Stimulated activated CD4-positive, alpha-beta T cell treated with anti-CD3 and anti-CD28 coated beads, Interleukin-1b, Interleukin-23, amount 100 ng/mL, for 1 hour (primary cell): ENCODE measurements at regions not wholly inside any gene's neighbourhood (a gene's known extent, or its start where the extent isn't known, plus 50 kb on each side); places are given as distances from the start of the nearest gene placed in this dataset.

Experiments
- DNase-seq, 2 donors: peaks; one replicate each; pipeline ENCODE4 v3.0.0-alpha.2; 2020; ENCODE audit warnings: low read depth in 2 of 2

- no peak for DNase-seq
Observed at GRCh38 chr17:77266891-77267341, 126.1 kb downstream of the SEC14L1 start.

DNA sequence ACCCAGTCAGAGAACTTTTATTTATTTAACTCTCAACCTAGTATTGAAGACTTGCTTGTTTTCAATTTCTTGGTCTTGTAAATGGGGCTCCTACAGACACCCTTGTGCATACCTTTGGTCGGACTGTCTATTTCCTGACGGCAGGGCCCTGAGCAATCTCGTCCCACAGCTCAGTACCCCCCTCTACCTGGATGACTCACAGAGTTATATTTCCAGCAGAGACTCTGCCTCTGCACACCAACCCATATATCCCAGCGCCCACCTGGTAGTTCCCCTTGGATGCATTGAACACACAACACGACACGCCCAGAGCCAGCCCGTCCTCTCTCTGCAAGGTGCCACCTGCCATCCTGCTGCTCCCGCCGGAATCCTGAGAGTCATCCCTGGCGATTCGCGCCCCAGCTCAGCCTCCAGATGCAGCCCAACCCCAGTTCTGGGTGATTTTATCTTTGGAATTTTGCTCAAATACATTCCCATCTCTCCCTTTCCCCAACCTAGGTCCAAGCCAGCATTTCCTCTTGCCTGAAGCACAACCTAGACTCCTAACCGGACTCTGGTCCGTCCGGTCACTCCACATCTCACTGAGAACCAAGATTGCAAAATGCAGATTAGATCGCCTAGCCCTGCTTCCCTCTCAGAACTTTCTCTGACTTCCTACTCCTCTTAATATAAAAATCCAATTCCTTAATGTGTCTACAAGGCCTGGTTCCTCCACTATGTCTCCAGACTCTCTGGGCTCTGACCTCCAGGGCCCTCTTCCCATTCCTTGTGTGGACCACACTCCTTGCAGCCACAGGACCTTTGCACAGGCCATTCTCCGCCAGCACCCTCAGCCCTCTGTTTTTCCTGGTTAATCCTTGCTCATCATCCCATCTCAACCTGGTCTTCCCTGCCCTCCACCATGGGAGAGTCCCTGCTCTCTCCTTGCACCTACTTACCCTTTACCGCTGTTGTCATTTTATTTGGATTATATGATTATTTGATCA is 129.2 kb downstream of the SEC14L1 start:
- DNase-seq: no peak

GRCh38 chr17:77271411-77271810 is 130.6 kb downstream of the SEC14L1 start:
- DNase-seq: no peak

GRCh38 chr17:77273397-77274085 is 132.8 kb downstream of the SEC14L1 start:
- no peak for DNase-seq

DNA sequence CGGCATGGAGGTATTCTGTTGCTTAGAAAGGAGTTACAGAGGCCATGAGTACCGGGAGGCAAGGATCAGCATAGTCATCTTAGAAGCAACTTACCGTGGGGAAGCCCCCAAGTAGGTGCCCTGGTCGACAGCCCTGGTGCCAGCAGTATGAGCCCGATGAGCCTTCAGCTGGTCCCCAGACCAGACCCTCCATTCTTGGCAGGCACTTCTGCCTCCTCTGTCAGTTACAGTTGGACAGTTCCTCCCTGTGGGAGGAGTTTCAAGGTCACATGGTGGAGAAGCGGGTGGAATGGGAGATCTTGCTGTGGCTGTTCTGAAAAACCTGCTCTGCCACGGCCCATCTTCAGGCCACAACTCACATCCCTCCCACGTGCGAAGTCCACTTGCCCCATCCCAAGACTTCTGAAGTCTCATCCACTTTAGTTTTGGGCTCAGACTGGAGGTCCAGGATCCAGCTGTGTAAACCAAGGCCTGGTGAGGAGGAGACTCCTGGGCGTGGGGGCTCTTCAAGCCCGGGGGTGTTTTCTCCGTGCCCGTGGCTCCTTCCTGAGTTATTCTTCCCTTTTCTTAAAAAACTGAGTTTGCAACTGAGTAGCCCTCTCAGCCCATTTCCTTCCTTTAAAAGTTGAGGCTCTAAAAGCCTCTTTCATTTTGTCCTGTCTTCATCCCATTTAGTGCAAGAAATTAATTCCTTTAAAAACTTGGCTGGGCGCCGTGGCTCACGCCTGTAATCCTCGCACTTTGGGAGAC is 133.5 kb downstream of the SEC14L1 start:
- no peak for DNase-seq

DNA sequence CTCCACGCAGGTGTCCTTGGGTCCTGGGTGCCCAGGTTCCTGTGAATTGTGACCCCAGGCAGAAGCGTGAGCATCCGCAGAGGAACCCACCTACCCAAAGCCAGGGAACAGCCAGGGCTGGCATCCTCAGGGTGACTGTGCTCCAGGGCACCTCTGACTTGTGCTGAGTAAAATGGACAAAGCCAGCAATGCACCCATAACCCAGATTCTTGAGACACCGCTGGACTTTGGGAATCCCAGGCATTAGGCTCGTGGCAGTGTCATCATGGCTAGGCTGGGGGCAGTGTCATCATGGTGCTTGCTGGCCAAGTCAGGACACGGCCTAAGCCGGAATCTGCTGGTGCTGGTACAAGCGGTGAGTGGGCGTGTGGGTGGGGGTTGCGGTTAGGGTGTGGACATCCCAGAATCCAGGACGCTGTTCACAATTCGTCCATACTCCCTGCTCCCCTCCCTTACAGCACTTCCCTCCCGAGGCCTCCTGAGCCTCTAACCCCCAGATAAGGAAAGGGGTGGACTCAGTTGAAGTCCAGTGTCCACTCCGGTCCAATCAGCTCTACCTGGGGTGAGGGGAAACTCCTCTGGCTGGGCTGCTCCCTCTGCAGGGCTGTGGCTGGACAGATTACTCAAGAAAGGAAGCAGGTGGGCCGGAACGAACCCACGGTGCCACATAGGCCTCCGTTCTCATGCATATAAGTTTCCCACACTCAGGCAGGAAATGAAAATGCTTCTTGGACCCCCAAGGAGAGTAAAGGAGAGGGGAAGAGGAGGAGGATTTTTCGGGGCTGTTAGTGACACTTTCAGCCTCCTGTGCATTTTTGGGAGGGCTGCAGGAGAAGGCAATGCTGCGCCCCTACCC is 138.9 kb downstream of the SEC14L1 start:
- DNase-seq: no peak

- DNase-seq: no peak
Observed at GRCh38 chr17:77280304-77281121, 139.7 kb downstream of the SEC14L1 start.

DNA sequence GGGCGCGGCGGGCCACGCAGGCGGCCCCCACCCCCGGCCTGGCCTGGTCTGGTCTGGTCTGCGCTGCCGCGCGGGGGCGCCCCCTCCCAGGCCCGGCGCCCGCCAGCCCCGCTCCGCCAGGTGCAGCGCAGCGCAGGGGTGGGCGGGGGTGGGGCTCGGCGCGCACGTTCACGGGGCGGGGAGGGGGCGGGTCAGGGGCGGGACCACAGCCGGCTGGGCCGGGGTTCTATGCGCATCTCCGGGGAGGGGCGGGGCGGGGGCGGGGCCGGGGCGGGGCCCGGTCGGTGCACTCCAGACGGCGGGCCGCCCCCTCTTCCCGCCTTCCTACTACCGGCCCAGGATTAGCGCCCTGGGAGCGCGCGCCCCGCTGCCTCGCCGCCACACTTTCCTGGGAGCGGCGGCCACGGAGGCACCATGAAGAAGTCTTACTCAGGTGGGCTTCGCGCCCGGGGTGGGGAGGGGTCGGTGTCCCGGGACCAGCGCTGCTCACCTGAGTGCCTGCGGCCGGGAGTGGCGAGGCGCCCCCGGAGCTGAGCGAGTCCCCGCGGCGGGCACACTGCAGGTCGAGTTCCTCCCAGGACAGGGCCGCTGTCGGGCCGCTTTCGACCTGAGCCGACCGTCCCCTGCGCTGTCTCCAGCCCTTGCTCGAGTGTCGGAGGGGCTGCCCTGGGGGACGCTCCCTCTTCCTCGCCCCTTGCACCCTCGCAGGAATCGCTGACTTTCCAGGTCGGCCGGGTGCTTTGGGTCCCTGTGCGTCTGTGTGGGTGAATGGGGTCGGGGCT is 140.5 kb downstream of the SEC14L1 start:
- peak; percentile 33 to 44 for DNase-seq

DNA sequence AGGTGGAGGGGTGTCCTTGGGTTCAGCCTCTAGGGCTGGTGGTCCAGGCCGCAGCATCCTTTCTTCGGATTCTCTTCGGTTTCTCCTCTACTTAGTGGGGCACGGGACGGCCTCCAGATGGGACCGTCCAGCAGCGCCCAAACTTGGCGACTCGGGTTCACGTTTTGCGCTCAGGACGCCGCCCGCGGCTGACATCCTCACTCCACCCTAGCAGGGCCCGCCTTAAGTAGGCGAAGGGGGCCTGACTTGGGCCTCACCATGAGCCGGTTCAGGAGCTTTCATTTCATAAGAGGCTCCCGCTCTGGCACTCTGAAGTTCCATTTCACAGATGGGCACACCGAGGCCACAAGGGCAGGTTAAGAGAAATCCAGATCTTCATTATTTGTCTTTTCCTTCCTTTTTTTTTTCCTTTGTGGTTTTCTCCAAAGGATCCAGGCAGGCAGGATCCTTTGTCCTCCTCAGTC is 141.2 kb downstream of the SEC14L1 start:
- no peak for DNase-seq

DNA sequence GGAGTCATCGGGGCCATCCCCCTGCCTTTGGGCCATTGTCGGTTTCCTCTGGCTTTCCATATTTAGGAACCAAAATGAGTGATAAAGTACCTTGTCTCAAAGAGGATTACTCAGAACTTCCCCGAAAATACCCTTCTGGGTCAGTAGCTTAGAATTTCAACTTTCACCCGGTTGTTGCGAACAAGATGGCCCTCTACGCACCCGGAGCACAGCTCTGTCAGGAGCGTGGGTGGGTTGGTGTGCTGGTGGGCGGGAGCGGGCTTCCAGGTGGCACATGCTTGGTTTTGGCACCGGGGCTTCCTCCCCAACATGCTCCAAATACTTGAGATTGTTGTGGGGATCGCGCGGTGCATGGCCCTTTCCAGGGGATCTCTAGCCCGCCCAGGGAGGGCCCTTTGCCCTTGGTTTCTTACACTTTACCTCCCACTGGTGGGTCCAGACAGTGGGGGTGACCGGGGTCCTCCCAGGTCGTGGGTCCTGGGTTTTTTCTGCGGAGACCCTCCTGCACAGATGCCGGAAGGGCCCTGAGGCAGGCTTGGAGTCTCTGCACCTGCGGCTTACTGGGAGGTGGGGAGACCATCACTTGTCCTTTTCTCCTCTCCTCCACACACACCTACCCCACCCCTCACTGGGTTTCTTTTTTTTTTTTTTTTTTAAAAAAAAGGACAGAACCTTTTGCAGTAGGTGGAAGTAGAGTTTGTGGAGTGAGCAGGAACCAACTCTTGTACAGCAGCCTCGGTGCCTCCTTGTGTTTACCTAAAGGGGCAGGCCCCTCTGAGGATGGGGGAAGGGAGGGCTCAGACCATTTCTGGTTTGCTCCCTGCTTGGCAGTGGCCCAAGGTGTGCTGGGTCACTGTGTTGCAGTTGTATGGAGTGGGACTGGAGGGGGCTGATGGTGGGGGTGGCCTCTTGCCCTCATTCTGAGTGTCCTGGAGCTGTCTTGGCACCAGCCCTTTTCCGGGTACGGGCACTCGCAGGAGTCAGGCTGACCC is 142.1 kb downstream of the SEC14L1 start:
- DNase-seq: no peak

GRCh38 chr17:77284023-77284617 is 143.4 kb downstream of the SEC14L1 start:
- DNase-seq: no peak

- DNase-seq: no peak
Observed at GRCh38 chr17:77285594-77286390, 145.0 kb downstream of the SEC14L1 start.

GRCh38 chr17:77286391-77286640 is 145.5 kb downstream of the SEC14L1 start:
- no peak for DNase-seq

GRCh38 chr17:77286641-77287431 is 146.1 kb downstream of the SEC14L1 start:
- no peak for DNase-seq

- DNase-seq: no peak
Observed at GRCh38 chr17:77287432-77288068, 146.8 kb downstream of the SEC14L1 start.

DNA sequence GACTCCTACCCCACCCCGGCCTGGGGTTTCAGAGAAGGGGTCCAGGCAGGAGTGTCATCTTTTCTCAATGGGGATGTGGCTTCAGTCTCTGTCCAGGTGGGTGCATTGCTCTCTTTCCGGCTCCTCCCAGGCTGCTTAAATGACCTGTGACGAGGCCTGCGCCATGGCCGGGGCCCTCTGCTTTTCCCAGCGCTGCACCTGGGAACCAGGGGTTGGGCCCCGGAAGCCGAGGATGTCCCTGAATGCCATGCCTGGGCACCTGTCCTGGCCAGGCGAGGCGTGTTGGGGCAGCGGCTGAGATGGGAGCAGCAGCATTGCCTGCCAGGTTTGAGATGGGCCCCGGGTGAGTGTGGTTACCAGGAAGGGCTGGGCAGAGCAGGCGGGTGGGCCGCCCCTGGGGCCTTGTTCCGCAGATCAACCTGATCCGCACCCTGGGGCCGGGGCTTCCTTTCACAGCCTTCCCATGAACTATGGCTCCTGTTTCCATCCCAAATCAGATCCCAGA is 147.4 kb downstream of the SEC14L1 start:
- DNase-seq: no peak
